OCI-LY1 (cell line): ENCODE measurements at regions not wholly inside any gene's neighbourhood (a gene's known extent, or its start where the extent isn't known, plus 50 kb on each side); places are given as distances from the start of the nearest gene placed in this dataset.

Source experiments
- H2AFZ ChIP-seq: fragments of 200-600 bp; sonication (generic), shearing (Covaris generic); 2 replicates; pipeline ENCODE4 v1.6.0; 2014; ENCODE audit warnings: antibody characterized with exemption, mild to moderate bottlenecking, low read length
- H3F3A ChIP-seq: fragments of 200-600 bp; sonication (generic), shearing (Covaris generic); 2 replicates; pipeline ENCODE4 v1.6.0; 2014; ENCODE audit warnings: mild to moderate bottlenecking, antibody characterized with exemption, low read length, moderate library complexity; ENCODE audit not compliant: insufficient read depth
- H3K27ac ChIP-seq: fragments of 200-600 bp; sonication (generic); 2 replicates; pipeline ENCODE4 v1.5.1; 2014; ENCODE audit warnings: low read length, mixed run types, mild to moderate bottlenecking, low read depth; ENCODE audit not compliant: poor library complexity, severe bottlenecking
- H3K27me3 ChIP-seq: fragments of 200-600 bp; sonication (generic); 2 replicates; pipeline ENCODE4 v1.6.0; 2014; ENCODE audit warnings: antibody characterized with exemption, mild to moderate bottlenecking, low read length, moderate library complexity; ENCODE audit not compliant: insufficient read depth
- H3K36me3 ChIP-seq: fragments of 200-600 bp; sonication (generic); 2 replicates; pipeline ENCODE4 v1.6.1; 2014; ENCODE audit warnings: mild to moderate bottlenecking, antibody characterized with exemption, low read length, moderate library complexity, mixed read lengths; ENCODE audit not compliant: insufficient read depth
- H3K4me1 ChIP-seq: fragments of 200-600 bp; sonication (generic); 2 replicates; pipeline ENCODE4 v1.5.1; 2014; ENCODE audit warnings: mild to moderate bottlenecking, low read length, moderate library complexity; ENCODE audit not compliant: insufficient read depth, severe bottlenecking
- H3K4me2 ChIP-seq: fragments of 200-600 bp; sonication (generic), shearing (Covaris generic); 2 replicates; pipeline ENCODE4 v1.6.1; 2014; ENCODE audit warnings: low read length
- H3K4me3 ChIP-seq: fragments of 200-600 bp; sonication (generic); 2 replicates; pipeline ENCODE4 v1.5.1; 2014; ENCODE audit warnings: low read length, low read depth, mild to moderate bottlenecking, mixed read lengths; ENCODE audit not compliant: poor library complexity, severe bottlenecking
- H3K79me2 ChIP-seq: fragments of 200-600 bp; shearing (Covaris generic); 2 replicates; pipeline ENCODE4 v1.6.1; 2016; ENCODE audit warnings: mixed run types, low read length, mixed read lengths; ENCODE audit not compliant: insufficient read depth
- H3K9ac ChIP-seq: fragments of 200-600 bp; sonication (generic), shearing (Covaris generic); 2 replicates; pipeline ENCODE4 v1.6.1; 2014; ENCODE audit warnings: mild to moderate bottlenecking, low read length, mixed read lengths
- H3K9me2 ChIP-seq: fragments of 200-600 bp; sonication (generic), shearing (Covaris generic); 2 replicates; pipeline ENCODE4 v1.6.1; 2014; ENCODE audit warnings: low read depth, mild to moderate bottlenecking, low read length, mixed read lengths
- H3K9me3 ChIP-seq: fragments of 200-600 bp; shearing (Covaris generic); 2 replicates; pipeline ENCODE4 v1.6.1; 2014; ENCODE audit warnings: low read length, mixed read lengths
- H4K20me1 ChIP-seq: fragments of 200-600 bp; sonication (generic), shearing (Covaris generic); 2 replicates; pipeline ENCODE4 v1.6.0; 2016; ENCODE audit warnings: mild to moderate bottlenecking, low read length; ENCODE audit not compliant: insufficient read depth
- CTCF ChIP-seq: fragments of 200-600 bp; sonication (generic), shearing (Covaris generic); IDR thresholded peaks from 2 replicates; pipeline ENCODE4 v1.5.1; 2017; ENCODE audit warnings: mild to moderate bottlenecking, antibody characterized with exemption, low read length, moderate library complexity, mixed read lengths
- EZH2 ChIP-seq: fragments of 200-600 bp; sonication (generic), shearing (Covaris generic); IDR thresholded peaks from 2 replicates; pipeline ENCODE4 v1.8.0; 2017; ENCODE audit warnings: borderline replicate concordance, mixed run types, mild to moderate bottlenecking, antibody characterized with exemption, low read length, moderate library complexity, mixed read lengths

DNA sequence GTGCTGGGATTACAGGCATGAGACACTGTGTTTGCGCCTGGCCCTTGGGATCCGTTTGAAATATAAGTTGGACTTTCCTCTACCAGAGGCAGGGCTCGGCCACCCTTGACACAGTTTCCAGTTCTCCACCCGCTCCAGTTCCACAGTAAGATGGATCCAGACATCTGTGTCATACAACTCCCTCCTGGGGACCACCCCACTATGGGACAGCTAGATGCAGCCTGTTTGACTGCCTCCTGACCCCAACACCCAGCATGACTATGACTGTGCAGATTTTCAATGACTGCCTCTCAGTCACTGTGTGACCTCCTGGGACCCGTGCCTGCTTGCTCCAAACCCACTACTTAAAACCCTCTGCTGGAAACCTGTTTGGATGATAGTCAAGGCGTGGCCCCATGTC, 166.7 kb downstream of the IRF8 start:
- no peak overlapping the region for H2AFZ ChIP-seq
- no peak overlapping the region for H3K27ac ChIP-seq
- no peak overlapping the region for H3K4me2 ChIP-seq
- H3F3A ChIP-seq: no peaks in the 10 kb centered on the region
- H3K27me3 ChIP-seq: no peaks in the 10 kb centered on the region
- no peaks in the 10 kb centered on the region for H3K9me2 ChIP-seq
- TF ChIP-seq CTCF: no peak
- no peak for TF ChIP-seq EZH2
- no peaks in the 10 kb centered on the region for H3K9me3 ChIP-seq
- H3K4me3 ChIP-seq: no peak overlapping the region
- no peaks in the 10 kb centered on the region for H4K20me1 ChIP-seq
- H3K36me3 ChIP-seq: no peaks in the 10 kb centered on the region
- no peak overlapping the region for H3K9ac ChIP-seq
- no peaks in the 10 kb centered on the region for H3K79me2 ChIP-seq
- H3K4me1 ChIP-seq: no peaks in the 10 kb centered on the region

DNA sequence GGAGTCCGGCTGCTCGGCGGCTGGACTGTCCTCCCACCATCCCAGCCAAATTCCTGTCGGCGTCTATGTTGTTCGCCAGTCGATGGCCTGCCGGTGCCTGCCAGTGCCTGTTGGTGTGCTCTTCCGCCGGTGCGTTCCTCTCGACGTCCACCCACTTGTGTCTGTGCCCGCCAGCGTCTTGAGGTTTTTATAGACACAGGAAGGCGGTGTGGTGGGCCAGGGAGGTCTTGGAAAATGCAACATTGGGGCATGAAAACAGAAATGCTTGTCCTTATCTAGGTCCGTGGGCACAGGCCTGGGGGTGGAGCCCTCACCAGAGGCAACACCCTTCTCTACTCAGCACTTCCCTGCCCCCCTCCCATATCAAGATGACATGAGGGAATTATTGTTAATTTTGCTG, 167.8 kb downstream of the IRF8 start:
- Histone ChIP-seq H3K9me2 (no peaks in the 10 kb centered on the region), H3K36me3 (no peaks in the 10 kb centered on the region), H3F3A (no peaks in the 10 kb centered on the region), H2AFZ (no peak overlapping the region), H4K20me1 (no peaks in the 10 kb centered on the region), H3K4me1 (no peaks in the 10 kb centered on the region), H3K9me3 (no peaks in the 10 kb centered on the region), H3K79me2 (no peaks in the 10 kb centered on the region), H3K27ac (no peak overlapping the region), H3K4me3 (no peak overlapping the region), H3K27me3 (no peaks in the 10 kb centered on the region; the same call in 1 of the 2 replicates), H3K9ac (no peak overlapping the region), H3K4me2 (no peak overlapping the region)
- no peak for TF ChIP-seq CTCF
- no peak for TF ChIP-seq EZH2

DNA sequence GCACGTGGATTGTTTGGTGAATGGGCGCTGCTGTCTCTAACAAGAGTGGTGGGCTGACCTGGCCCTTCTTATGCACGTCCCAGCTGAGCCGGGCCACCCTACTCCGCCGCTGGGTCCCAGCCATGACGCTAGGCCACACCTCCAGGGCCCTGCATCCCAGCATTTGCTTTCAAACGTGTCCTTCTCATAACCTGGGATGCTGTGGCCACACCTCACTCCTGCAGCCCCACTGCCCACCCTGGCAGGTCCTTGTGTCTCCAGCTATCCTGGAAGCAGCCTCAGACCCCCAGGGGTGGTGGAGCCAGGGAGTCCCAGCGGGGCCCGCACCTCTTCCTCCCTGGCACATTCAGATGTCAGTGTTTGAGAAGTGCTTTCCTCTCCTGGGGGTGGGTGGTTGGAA, 168.6 kb downstream of the IRF8 start:
- Histone ChIP-seq H3K4me3 (no peak overlapping the region), H3K27ac (no peak overlapping the region), H3K9me3 (no peaks in the 10 kb centered on the region), H4K20me1 (no peaks in the 10 kb centered on the region), H3K27me3 (no peaks in the 10 kb centered on the region; the same call in 1 of the 2 replicates), H3K79me2 (no peaks in the 10 kb centered on the region), H3K9me2 (no peaks in the 10 kb centered on the region), H3K36me3 (no peaks in the 10 kb centered on the region), H3K4me2 (no peak overlapping the region), H3F3A (no peaks in the 10 kb centered on the region), H3K9ac (no peak overlapping the region), H2AFZ (no peak overlapping the region), H3K4me1 (no peaks in the 10 kb centered on the region)
- TF ChIP-seq CTCF (no peak), EZH2 (no peak)
